Suprapubic skin (tissue), 3 donors: ENCODE measurements at regions not wholly inside any gene's neighbourhood (a gene's known extent, or its start where the extent isn't known, plus 50 kb on each side); places are given as distances from the start of the nearest gene placed in this dataset.

Source experiments
- CTCF ChIP-seq, 2 donors: fragments of 200-600 bp in 1 of 2; fragments of 450-650 bp in 1 of 2; sonication (generic) in 1 of 2; IDR thresholded peaks; one replicate each; pipeline ENCODE4 v1.5.1; 2016 to 2019; ENCODE audit warnings: antibody characterized with exemption in 2 of 2, mild to moderate bottlenecking in 1 of 2, moderate library complexity in 1 of 2
- POLR2AphosphoS5 ChIP-seq, 3 donors: sonication (generic); formaldehyde crosslinking; IDR thresholded peaks; one replicate each; pipeline ENCODE4 v1.6.1; 2017; ENCODE audit warnings: antibody characterized with exemption in 3 of 3

GRCh38 chr7:46198701-46199100 lies 277.6 kb upstream of the IGFBP3 start:
- no peak for TF ChIP-seq CTCF (IDR thresholded peaks at IDR 0.05)
- no peak for TF ChIP-seq POLR2AphosphoS5 (IDR thresholded peaks at IDR 0.05)
